BLaER1 treated with 17β-estradiol and CSF1 and Interleukin-3, amounts not matched to agents 10 nM and 100 nM (cell line): ENCODE measurements at regions not wholly inside any gene's neighbourhood (a gene's known extent, or its start where the extent isn't known, plus 50 kb on each side); places are given as distances from the start of the nearest gene placed in this dataset.

Source experiments
- H3K27ac ChIP-seq, 11 experiments: shearing (Covaris generic); formaldehyde crosslinking; 2 replicates each; pipeline ENCODE4 v1.8.1; 2022
- H3K27me3 ChIP-seq, 11 experiments: shearing (Covaris generic); formaldehyde crosslinking; 2 replicates each; pipeline ENCODE4 v1.8.1; 2022
- H3K36me3 ChIP-seq, 11 experiments: shearing (Covaris generic); formaldehyde crosslinking; 2 replicates each; pipeline ENCODE4 v1.8.1; 2022
- H3K4me1 ChIP-seq, 10 experiments: shearing (Covaris generic); formaldehyde crosslinking; 2 replicates each; pipeline ENCODE4 v1.8.1; 2022
- H3K4me2 ChIP-seq, 11 experiments: shearing (Covaris generic); formaldehyde crosslinking; 2 replicates each; pipeline ENCODE4 v1.8.1; 2022
- H3K4me3 ChIP-seq, 10 experiments: shearing (Covaris generic); formaldehyde crosslinking; 2 replicates each; pipeline ENCODE4 v1.8.1; 2022
- H3K9ac ChIP-seq, 11 experiments: shearing (Covaris generic); formaldehyde crosslinking; 2 replicates each; pipeline ENCODE4 v1.8.1; 2022
- H3K9me3 ChIP-seq, 11 experiments: shearing (Covaris generic); formaldehyde crosslinking; replicated peaks in 1 of 11; 2 replicates each; pipeline ENCODE4 v1.8.1; 2022
- H4K20me1 ChIP-seq, 11 experiments: shearing (Covaris generic); formaldehyde crosslinking; 2 replicates each; pipeline ENCODE4 v1.8.1; 2022
- Cebpa-rat ChIP-seq, 11 experiments: shearing (Covaris generic); IDR thresholded peaks; 2 replicates each; pipeline ENCODE4 v1.8.1; 2022

GRCh38 chr17:72498364-72499210 lies 377.8 kb downstream of the SOX9 start:
- Histone ChIP-seq H3K36me3 (no peaks in the 10 kb centered on the region), H3K4me2 (no peak overlapping the region), H3K9me3 (peaks cover 0 to 10% (median 0%) of the 10 kb centered on the region in 11 experiments; a peak in 5 of 22 replicates), H3K9ac (no peak overlapping the region), H3K4me3 (no peak overlapping the region), H4K20me1 (no peaks in the 10 kb centered on the region), H3K27me3 (no peaks in the 10 kb centered on the region), H3K4me1 (peaks cover 0 to 7% (median 0%) of the 10 kb centered on the region in 10 experiments; a peak in 3 of 20 replicates), H3K27ac (no peak overlapping the region)
- TF ChIP-seq Cebpa-rat (IDR thresholded peaks at IDR 0.05), result no peak

- Histone ChIP-seq H3K4me3 (no peak overlapping the region), H4K20me1 (no peaks in the 10 kb centered on the region), H3K4me2 (no peak overlapping the region), H3K9ac (no peak overlapping the region), H3K36me3 (no peaks in the 10 kb centered on the region), H3K27ac (no peak overlapping the region), H3K27me3 (no peaks in the 10 kb centered on the region), H3K9me3 (peaks cover 0 to 23% (median 7%) of the 10 kb centered on the region in 11 experiments; a peak in 9 of 22 replicates), H3K4me1 (peaks cover 0 to 7% (median 0%) of the 10 kb centered on the region in 10 experiments; a peak in 4 of 20 replicates)
- no peak for TF ChIP-seq Cebpa-rat (IDR thresholded peaks at IDR 0.05)
These were observed 380.9 kb downstream of the SOX9 start for GRCh38 chr17:72501404-72502370.

GRCh38 chr17:72502371-72503341 lies 381.8 kb downstream of the SOX9 start:
- TF ChIP-seq Cebpa-rat (IDR thresholded peaks at IDR 0.05), result no peak
- H3K9me3 ChIP-seq, result peaks cover 0 to 19% (median 6%) of the 10 kb centered on the region in 11 experiments; a peak in 9 of 22 replicates
- peaks cover 0 to 9% (median 0%) of the 10 kb centered on the region in 10 experiments; a peak in 4 of 20 replicates for H3K4me1 ChIP-seq
- no peak overlapping the region for H3K27ac ChIP-seq
- H4K20me1 ChIP-seq, result no peaks in the 10 kb centered on the region
- no peaks in the 10 kb centered on the region for H3K36me3 ChIP-seq
- no peaks in the 10 kb centered on the region for H3K27me3 ChIP-seq
- H3K9ac ChIP-seq, result no peak overlapping the region
- 0 out of 22 replicates have a peak overlapping the region, but pooled peaks of 1 of the 11 experiments have one; percentile 6 for H3K4me2 ChIP-seq
- H3K4me3 ChIP-seq, result no peak overlapping the region

GRCh38 chr17:72503556-72503955 lies 382.7 kb downstream of the SOX9 start:
- H3K27me3 ChIP-seq, result no peaks in the 10 kb centered on the region
- H3K9ac ChIP-seq, result no peak overlapping the region
- H3K4me1 ChIP-seq, result peaks cover 0 to 9% (median 0%) of the 10 kb centered on the region in 10 experiments; a peak in 4 of 20 replicates
- no peak overlapping the region for H3K4me3 ChIP-seq
- TF ChIP-seq Cebpa-rat (IDR thresholded peaks at IDR 0.05), result no peak
- H3K27ac ChIP-seq, result no peak overlapping the region
- no peaks in the 10 kb centered on the region for H3K36me3 ChIP-seq
- H4K20me1 ChIP-seq, result no peaks in the 10 kb centered on the region
- H3K9me3 ChIP-seq, result peaks cover 0 to 13% (median 6%) of the 10 kb centered on the region in 11 experiments; a peak in 6 of 22 replicates
- H3K4me2 ChIP-seq, result no peak overlapping the region

GRCh38 chr17:72504783-72505182 lies 384.0 kb downstream of the SOX9 start:
- Histone ChIP-seq H3K4me1 (peaks cover 3 to 11% (median 4%) of the 10 kb centered on the region in 10 experiments), H3K9ac (no peak overlapping the region), H4K20me1 (no peaks in the 10 kb centered on the region), H3K4me2 (no peak overlapping the region), H3K36me3 (no peaks in the 10 kb centered on the region), H3K27me3 (0 out of 22 replicates have a peak, but pooled peaks cover 0 to 2% (median 0%) of the 10 kb centered on the region in 11 experiments), H3K9me3 (peaks cover 0 to 13% (median 6%) of the 10 kb centered on the region in 11 experiments; a peak in 6 of 22 replicates), H3K27ac (no peak overlapping the region), H3K4me3 (no peak overlapping the region)
- TF ChIP-seq Cebpa-rat (IDR thresholded peaks at IDR 0.05), result no peak

GRCh38 chr17:72506773-72507172 lies 386.0 kb downstream of the SOX9 start:
- H3K4me3 ChIP-seq, result no peak overlapping the region
- TF ChIP-seq Cebpa-rat (IDR thresholded peaks at IDR 0.05), result no peak
- no peak overlapping the region for H3K9ac ChIP-seq

GRCh38 chr17:72507370-72507769 lies 386.6 kb downstream of the SOX9 start:
- Histone ChIP-seq H3K4me1 (peaks cover 15 to 37% (median 29%) of the 10 kb centered on the region in 10 experiments), H3K27me3 (peaks cover 0 to 14% (median 7%) of the 10 kb centered on the region in 11 experiments; a peak in 11 of 22 replicates), H3K4me3 (no peak overlapping the region), H3K36me3 (no peaks in the 10 kb centered on the region), H3K9me3 (peaks cover 0 to 13% (median 6%) of the 10 kb centered on the region in 11 experiments; a peak in 6 of 22 replicates), H3K4me2 (no peak overlapping the region), H3K9ac (no peak overlapping the region), H4K20me1 (no peaks in the 10 kb centered on the region; a peak in 1 of 22 replicates), H3K27ac (no peak overlapping the region)
- TF ChIP-seq Cebpa-rat (IDR thresholded peaks at IDR 0.05), result no peak

More at GRCh38 chr17:72506773-72507172, 386.0 kb downstream of the SOX9 start:
- no peaks in the 10 kb centered on the region for H3K36me3 ChIP-seq
- no peak overlapping the region for H3K27ac ChIP-seq
- H3K4me1 ChIP-seq, result peaks cover 15 to 31% (median 23%) of the 10 kb centered on the region in 10 experiments
- H3K4me2 ChIP-seq, result peak overlapping the region in 3 of 11 experiments; percentile 18 to 32 (median 27); a peak in 3 of 22 replicates
- H3K9me3 ChIP-seq, result peaks cover 0 to 13% (median 6%) of the 10 kb centered on the region in 11 experiments; a peak in 6 of 22 replicates
- no peaks in the 10 kb centered on the region; a peak in 1 of 22 replicates for H4K20me1 ChIP-seq
- H3K27me3 ChIP-seq, result peaks cover 0 to 8% (median 1%) of the 10 kb centered on the region in 11 experiments; a peak in 10 of 22 replicates
